Hematopoietic multipotent progenitor cell treated with erythropoietin and hydrocortisone succinate and interleukin-3 and kit ligand, for 6 days (in vitro differentiated cells): ENCODE measurements at regions not wholly inside any gene's neighbourhood (a gene's known extent, or its start where the extent isn't known, plus 50 kb on each side); places are given as distances from the start of the nearest gene placed in this dataset.

Experiments
- DNase-seq: peaks from one replicate; pipeline ENCODE4 v3.0.0-alpha.2; 2015

- DNase-seq = no peak
Measured at GRCh38 chr5:172568308-172568910, 72.7 kb upstream of the NEURL1B start.

- no peak for DNase-seq
Measured at GRCh38 chr5:172567843-172568242, 73.2 kb upstream of the NEURL1B start.

GRCh38 chr5:172567294-172567693 lies 73.8 kb upstream of the NEURL1B start:
- no peak for DNase-seq

- no peak for DNase-seq
Measured at GRCh38 chr5:172565931-172566665, 75.0 kb upstream of the NEURL1B start.

- DNase-seq = no peak
Measured at GRCh38 chr5:172565455-172565854, 75.6 kb upstream of the NEURL1B start.

- no peak for DNase-seq
Measured at GRCh38 chr5:172564883-172565282, 76.2 kb upstream of the NEURL1B start.

- no peak for DNase-seq
Measured at GRCh38 chr5:172564188-172564587, 76.9 kb upstream of the NEURL1B start.

- DNase-seq = no peak
Measured at GRCh38 chr5:172562443-172562842, 78.6 kb upstream of the NEURL1B start.

- no peak for DNase-seq
Measured at GRCh38 chr5:172561151-172561550, 79.9 kb upstream of the NEURL1B start.

- no peak for DNase-seq
Measured at GRCh38 chr5:172559004-172559932, 81.8 kb upstream of the NEURL1B start.

GRCh38 chr5:172558076-172558976 lies 82.7 kb upstream of the NEURL1B start:
- no peak for DNase-seq

GRCh38 chr5:172556971-172557461 lies 84.0 kb upstream of the NEURL1B start:
- DNase-seq = no peak

GRCh38 chr5:172556262-172556661 lies 84.8 kb upstream of the NEURL1B start:
- no peak for DNase-seq

GRCh38 chr5:172554562-172554961 lies 86.5 kb upstream of the NEURL1B start:
- DNase-seq = no peak

GRCh38 chr5:172553903-172554302 lies 87.2 kb upstream of the NEURL1B start:
- DNase-seq = no peak

GRCh38 chr5:172553167-172553566 lies 87.9 kb upstream of the NEURL1B start:
- no peak for DNase-seq

- DNase-seq = no peak
Measured at GRCh38 chr5:172550996-172551395, 90.1 kb upstream of the NEURL1B start.

- no peak for DNase-seq
Measured at GRCh38 chr5:172550096-172550765, 90.8 kb upstream of the NEURL1B start.

- DNase-seq = no peak
Measured at GRCh38 chr5:172549696-172550095, 91.4 kb upstream of the NEURL1B start.

- no peak for DNase-seq
Measured at GRCh38 chr5:172548981-172549687, 91.9 kb upstream of the NEURL1B start.

GRCh38 chr5:172548311-172548731 lies 92.7 kb upstream of the NEURL1B start:
- no peak for DNase-seq
